ENCODE measurements at regions not wholly inside any gene's neighbourhood (a gene's known extent, or its start where the extent isn't known, plus 50 kb on each side); places are given as distances from the start of the nearest gene placed in this dataset.

DNA sequence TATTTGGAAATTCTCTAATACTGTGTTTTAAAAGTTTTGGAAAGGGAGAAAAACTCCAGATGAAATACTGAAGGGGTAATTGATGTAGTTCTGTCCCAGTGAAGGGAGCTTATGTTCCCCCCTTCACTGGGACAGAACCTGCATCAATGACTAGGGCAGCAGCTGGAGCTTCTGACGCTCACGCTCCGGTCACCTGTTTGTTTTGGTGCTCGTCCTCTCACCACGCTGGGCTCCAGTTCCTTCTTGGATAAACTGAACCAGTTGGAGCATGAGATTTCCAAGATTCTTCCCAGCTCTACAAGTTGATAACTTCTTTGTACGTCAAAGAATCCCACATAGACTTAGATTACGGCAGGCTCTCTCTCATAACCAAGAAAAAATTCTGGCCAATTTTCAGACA is 51.4 kb upstream of the HNRNPU start:
- TF ChIP-seq, protein P1, sequence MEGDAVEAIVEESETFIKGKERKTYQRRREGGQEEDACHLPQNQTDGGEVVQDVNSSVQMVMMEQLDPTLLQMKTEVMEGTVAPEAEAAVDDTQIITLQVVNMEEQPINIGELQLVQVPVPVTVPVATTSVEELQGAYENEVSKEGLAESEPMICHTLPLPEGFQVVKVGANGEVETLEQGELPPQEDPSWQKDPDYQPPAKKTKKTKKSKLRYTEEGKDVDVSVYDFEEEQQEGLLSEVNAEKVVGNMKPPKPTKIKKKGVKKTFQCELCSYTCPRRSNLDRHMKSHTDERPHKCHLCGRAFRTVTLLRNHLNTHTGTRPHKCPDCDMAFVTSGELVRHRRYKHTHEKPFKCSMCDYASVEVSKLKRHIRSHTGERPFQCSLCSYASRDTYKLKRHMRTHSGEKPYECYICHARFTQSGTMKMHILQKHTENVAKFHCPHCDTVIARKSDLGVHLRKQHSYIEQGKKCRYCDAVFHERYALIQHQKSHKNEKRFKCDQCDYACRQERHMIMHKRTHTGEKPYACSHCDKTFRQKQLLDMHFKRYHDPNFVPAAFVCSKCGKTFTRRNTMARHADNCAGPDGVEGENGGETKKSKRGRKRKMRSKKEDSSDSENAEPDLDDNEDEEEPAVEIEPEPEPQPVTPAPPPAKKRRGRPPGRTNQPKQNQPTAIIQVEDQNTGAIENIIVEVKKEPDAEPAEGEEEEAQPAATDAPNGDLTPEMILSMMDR (IDR thresholded peaks at IDR 0.05): no peak
- no peak for TF ChIP-seq POLR2A (IDR thresholded peaks at IDR 0.05)

Data from Peyer's patch (tissue), 4 donors.